SK-N-MC (cell line): ENCODE measurements at regions not wholly inside any gene's neighbourhood (a gene's known extent, or its start where the extent isn't known, plus 50 kb on each side); places are given as distances from the start of the nearest gene placed in this dataset.

Experiments
- DNase-seq: peaks from one replicate; pipeline ENCODE4 v3.0.0-alpha.2; 2011; ENCODE audit warnings: low read depth, low spot score
- H3K27ac ChIP-seq: fragments of 200-600 bp; sonication (generic); 2 replicates; pipeline ENCODE4 v1.5.1; 2016; ENCODE audit warnings: mixed run types
- H3K36me3 ChIP-seq: fragments of 200-600 bp; sonication (generic); 2 replicates; pipeline ENCODE4 v1.6.1; 2017; ENCODE audit warnings: antibody characterized with exemption, low read length, mixed read lengths; ENCODE audit not compliant: insufficient read depth
- H3K4me3 ChIP-seq: fragments of 200-600 bp; sonication (generic); 2 replicates; pipeline ENCODE4 v1.5.1; 2016
- H3K9ac ChIP-seq: fragments of 200-600 bp; sonication (generic); 2 replicates; pipeline ENCODE4 v1.8.0; 2017; ENCODE audit warnings: mixed run types, mixed read lengths; ENCODE audit not compliant: insufficient read length
- H3K9me3 ChIP-seq: fragments of 200-600 bp; sonication (generic); 2 replicates; pipeline ENCODE4 v1.6.1; 2017; ENCODE audit warnings: low read depth, mild to moderate bottlenecking, antibody characterized with exemption, low read length, moderate library complexity, mixed read lengths
- EZH2 ChIP-seq: fragments of 200-600 bp; sonication (generic); IDR thresholded peaks from one replicate; pipeline ENCODE4 v1.6.1; 2017; ENCODE audit warnings: antibody characterized with exemption
- FOXP2 ChIP-seq: optimal IDR thresholded peaks from 2 replicates; pipeline ENCODE3; 2011; ENCODE audit warnings: mild to moderate bottlenecking, moderate library complexity; ENCODE audit not compliant: insufficient read depth; ENCODE audit errors: extremely low read length, control extremely low read depth
- POLR2AphosphoS5 ChIP-seq: IDR thresholded peaks from 2 replicates; pipeline ENCODE4 v1.6.1; 2012; ENCODE audit warnings: mild to moderate bottlenecking, low read depth, low read length, borderline replicate concordance

DNA sequence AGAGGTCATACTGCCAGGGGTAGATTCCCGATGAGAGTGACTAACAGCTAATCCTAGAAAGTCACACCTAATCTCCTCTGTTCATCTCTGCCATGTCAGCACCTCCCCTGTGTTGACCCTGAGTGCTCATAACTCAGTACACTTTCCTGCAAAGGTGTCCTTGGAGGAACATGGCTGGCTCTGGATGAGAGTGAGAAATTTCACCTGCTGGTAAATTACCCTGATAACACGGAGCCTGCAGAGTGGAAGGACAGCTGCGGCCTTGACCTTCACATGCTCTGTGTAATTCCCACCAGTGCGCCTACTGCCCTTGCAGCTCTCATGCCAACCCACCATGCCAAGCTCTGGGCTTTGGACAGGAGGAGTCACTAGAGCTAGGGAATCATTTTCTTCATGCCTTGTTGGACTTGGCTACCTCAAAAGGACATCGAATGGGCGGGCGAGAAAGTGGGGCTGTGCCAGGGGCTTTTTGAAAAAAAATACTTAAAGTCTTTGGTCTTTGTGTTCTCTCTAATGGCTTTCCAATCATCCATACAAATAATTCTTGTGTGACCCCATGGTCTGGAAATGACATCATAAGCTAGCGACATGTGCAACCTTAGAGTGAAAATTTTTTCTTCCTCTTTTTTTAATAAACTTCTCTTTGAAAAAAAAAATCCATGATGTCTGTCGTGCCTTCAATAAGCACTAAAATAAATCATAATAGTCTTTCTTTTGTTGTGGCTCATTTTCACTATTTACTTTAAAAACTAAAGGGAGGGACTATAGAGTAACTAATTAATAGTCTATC, 319.9 kb downstream of the MYCN start:
- TF ChIP-seq FOXP2 = no peak
- no peak for TF ChIP-seq EZH2
- no peak for TF ChIP-seq POLR2AphosphoS5
- no peak for DNase-seq
- Histone ChIP-seq H3K9ac (no peak overlapping the region), H3K27ac (no peak overlapping the region), H3K9me3 (no peaks in the 10 kb centered on the region), H3K4me3 (no peak overlapping the region), H3K36me3 (no peaks in the 10 kb centered on the region)

DNA sequence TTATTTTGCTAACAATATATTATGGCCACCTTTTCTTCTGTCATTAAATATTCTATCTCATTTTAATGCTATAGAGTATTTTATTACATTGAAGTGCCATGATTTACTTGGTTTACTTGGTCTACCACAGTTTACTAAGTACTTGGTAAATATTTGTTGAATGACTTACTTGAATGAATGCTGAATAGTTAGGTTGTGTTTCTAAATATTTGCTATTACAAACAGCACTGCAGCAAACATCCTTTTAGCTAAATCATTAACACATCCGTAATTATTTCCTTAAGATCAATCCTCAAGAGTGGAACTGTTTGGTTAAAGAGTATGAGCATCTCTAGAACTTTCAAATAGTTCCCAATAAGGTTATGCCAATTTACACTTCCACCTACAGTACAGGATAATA, 318.7 kb downstream of the MYCN start:
- Histone ChIP-seq H3K27ac (no peak overlapping the region), H3K36me3 (no peaks in the 10 kb centered on the region), H3K9me3 (no peaks in the 10 kb centered on the region), H3K4me3 (no peak overlapping the region), H3K9ac (no peak overlapping the region)
- DNase-seq = no peak
- TF ChIP-seq FOXP2 (no peak), EZH2 (no peak), POLR2AphosphoS5 (no peak)

DNA sequence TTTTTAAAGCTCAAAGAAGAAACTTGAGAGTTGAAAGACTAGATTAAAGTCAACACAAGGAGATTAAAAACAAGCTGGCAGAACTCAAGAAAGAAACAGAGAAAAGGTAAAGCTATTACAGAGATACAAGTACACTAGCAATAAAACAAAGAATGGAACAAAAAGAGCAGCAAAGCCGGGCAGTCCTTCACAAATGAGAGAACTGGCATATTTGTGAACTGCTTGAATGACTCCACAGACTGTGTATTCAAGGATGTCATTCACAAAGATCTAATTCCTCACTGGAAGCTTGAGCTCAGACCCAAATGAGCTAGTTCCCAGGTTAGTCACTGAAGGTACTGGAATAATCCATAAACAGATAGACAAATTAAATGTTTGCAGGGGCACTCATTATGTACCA, 318.0 kb downstream of the MYCN start:
- Histone ChIP-seq H3K4me3 (no peak overlapping the region), H3K9ac (no peak overlapping the region), H3K36me3 (no peaks in the 10 kb centered on the region), H3K27ac (no peak overlapping the region), H3K9me3 (no peaks in the 10 kb centered on the region)
- no peak for DNase-seq
- TF ChIP-seq FOXP2 (no peak), POLR2AphosphoS5 (no peak), EZH2 (no peak)

DNA sequence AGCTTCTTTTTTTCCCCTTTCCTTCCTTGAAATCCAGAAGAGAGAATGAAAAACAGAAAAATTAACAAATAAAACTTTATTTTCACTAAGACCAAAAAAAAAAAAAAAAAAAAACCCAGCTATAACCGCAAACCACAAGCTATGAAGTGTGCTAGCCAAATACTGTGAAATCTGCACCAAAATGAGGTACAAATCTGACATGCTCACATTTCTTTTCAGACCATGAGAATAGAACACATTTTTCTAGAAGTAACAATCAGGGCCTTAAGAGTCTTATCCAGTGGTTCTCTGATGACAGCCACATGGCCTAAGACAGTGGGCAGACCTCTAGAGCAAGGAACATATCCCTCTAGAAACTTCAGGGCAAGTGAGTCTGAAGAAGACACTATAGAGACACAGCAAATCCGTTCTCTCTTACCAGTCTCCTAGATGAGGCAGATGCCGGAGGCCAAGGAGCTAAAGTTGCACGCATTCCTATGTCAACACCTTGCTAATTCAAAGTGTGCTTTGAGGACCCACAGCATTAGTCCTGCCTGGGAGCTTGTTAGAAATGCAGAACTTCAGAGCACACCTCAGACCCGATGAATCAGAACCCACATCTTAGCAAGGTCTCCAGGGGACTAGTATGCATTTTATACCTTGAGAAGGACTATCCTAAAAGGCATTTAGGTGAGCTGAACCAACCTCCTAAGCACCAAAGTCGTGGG, 317.1 kb downstream of the MYCN start:
- H3K9ac ChIP-seq = no peak overlapping the region
- no peak overlapping the region for H3K27ac ChIP-seq
- H3K4me3 ChIP-seq = no peak overlapping the region
- H3K36me3 ChIP-seq = no peaks in the 10 kb centered on the region
- TF ChIP-seq EZH2 (no peak), POLR2AphosphoS5 (no peak), FOXP2 (no peak)
- DNase-seq = no peak
- H3K9me3 ChIP-seq = no peaks in the 10 kb centered on the region

DNA sequence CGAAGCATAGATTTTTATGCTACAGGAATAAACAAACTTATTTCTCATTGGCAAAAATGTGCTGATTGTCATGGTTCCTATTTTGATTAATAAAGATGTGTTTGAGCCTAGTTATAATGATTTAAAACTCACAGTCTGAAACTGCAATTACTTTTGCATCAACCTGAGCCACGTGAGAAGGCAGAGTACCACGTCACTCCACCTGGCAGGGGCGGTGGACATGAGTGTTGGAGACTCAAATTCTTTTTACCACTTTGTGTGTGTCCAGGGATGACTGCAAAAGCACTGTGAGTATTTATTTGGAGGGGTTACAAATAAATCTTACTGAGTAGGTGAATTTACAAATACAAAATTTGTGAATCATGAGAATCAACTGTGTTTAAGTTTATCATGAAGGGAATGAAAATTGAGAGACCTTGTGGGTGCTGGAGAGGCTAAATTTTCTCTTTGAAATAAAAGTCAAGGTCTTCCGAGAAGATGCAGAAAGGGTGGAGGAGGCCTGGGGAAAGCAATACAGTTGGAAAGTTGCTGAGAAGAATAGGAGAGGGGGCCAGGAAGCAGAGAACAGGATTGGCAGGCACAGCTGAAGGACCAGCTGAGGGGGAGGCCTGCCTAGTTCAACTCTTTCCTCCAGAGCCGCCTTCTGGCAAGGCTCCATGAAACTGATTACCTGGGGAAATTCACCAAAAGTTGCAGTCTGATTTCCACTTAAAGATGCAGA, 316.4 kb downstream of the MYCN start:
- Histone ChIP-seq H3K36me3 (no peaks in the 10 kb centered on the region), H3K4me3 (no peak overlapping the region)
- no peak for DNase-seq

DNA sequence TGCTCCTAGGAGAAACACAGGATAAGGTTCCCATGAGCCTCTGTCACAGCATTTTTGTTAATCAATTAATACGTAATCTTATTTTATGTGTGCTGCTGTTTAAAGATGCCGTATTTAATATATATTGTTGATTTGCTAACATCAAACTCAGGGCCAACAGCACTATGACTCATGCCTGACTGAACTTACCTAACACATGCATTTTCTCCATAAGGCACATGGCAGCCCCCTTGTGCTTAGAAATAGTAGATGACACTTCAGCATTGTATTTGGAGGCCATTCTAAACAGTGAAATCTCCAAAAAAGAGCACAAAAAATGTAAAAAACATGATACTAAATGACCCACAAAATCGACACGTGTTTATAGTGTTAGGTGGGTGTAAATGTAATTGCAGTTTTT, 314.8 kb downstream of the MYCN start:
- H3K27ac ChIP-seq = no peak overlapping the region
- no peak for DNase-seq
- no peak overlapping the region for H3K9ac ChIP-seq
- H3K9me3 ChIP-seq = no peaks in the 10 kb centered on the region
- TF ChIP-seq POLR2AphosphoS5 (no peak), FOXP2 (no peak), EZH2 (no peak)
- no peak overlapping the region for H3K4me3 ChIP-seq
- no peaks in the 10 kb centered on the region for H3K36me3 ChIP-seq

More for the DNA sequence above, 316.4 kb downstream of the MYCN start:
- Histone ChIP-seq H3K27ac (no peak overlapping the region), H3K9me3 (no peaks in the 10 kb centered on the region), H3K9ac (no peak overlapping the region)
- no peak for TF ChIP-seq EZH2
- TF ChIP-seq POLR2AphosphoS5 = no peak
- TF ChIP-seq FOXP2 = no peak

DNA sequence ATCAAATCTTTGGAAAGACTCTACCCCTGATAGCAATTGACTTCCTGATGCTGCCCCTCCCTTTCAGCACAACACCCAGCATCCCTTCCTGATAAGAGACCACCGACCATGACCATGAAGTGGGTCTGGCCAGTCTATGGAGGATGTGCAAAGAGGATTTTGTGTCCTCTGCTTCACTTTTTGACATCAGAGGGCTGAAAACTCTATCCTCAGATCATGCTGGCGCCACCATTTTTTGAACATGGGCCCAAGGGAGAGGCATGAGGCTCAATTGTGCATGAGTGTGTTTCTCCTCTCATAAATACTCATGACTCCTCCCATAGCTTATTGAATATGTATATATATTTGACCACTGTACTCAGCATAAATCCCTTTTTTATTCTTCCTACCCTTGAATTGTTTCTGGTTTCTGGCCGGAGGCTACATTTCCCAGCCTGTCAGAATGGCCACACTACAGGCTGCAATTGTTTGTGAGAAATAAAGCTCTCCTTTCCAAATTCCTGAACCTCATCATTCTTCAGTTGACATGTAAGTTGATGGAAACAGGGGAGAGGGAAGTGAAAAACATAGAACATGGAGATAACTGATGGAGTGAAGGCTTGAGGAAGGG, 314.1 kb downstream of the MYCN start:
- TF ChIP-seq EZH2 (no peak), FOXP2 (no peak), POLR2AphosphoS5 (no peak)
- no peak overlapping the region for H3K4me3 ChIP-seq
- no peaks in the 10 kb centered on the region for H3K36me3 ChIP-seq
- no peaks in the 10 kb centered on the region for H3K9me3 ChIP-seq
- H3K27ac ChIP-seq = no peak overlapping the region
- no peak overlapping the region for H3K9ac ChIP-seq
- DNase-seq = no peak

DNA sequence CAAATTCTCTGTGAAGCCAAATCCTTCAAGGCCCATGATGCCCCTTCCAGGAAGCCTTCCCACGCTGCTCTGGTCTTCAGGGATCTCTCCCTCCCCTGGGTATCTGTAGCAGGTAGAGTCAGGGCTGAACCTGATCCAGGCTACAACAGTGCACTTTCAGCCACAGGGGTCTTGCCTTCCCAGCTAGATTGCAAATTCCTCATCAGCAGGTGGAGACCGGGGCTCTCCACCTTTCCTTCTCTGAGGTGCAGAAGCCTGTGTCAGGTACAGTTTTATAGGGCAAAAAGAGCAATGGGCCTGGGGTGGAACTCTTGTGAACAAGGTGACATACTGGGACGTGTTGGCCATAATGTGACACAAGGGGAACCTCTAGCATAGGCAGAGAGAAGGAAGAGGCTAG, 312.9 kb downstream of the MYCN start:
- H3K9ac ChIP-seq = no peak overlapping the region
- H3K36me3 ChIP-seq = no peaks in the 10 kb centered on the region
- no peaks in the 10 kb centered on the region for H3K9me3 ChIP-seq
- H3K4me3 ChIP-seq = no peak overlapping the region
- no peak for DNase-seq
- no peak overlapping the region for H3K27ac ChIP-seq
- TF ChIP-seq POLR2AphosphoS5 (no peak), FOXP2 (no peak), EZH2 (no peak)
